Fibroblast of lung (primary cell): ENCODE measurements at regions not wholly inside any gene's neighbourhood (a gene's known extent, or its start where the extent isn't known, plus 50 kb on each side); places are given as distances from the start of the nearest gene placed in this dataset.

ENCODE experiments used
- EZH2 ChIP-seq: IDR thresholded peaks from 2 replicates; pipeline ENCODE4 v1.5.1; 2012; ENCODE audit warnings: low read length, control low read depth, mild to moderate bottlenecking; ENCODE audit errors: missing control alignments
- TF ChIP-seq, protein P1 (sequence below), 2 donors: IDR thresholded peaks in 1 of 2; conservative IDR thresholded peaks in 1 of 2; 1 replicate in 1 of 2; 2 replicates in 1 of 2; pipeline ENCODE4 v1.5.1; 2011 to 2012; ENCODE audit warnings: low read length in 2 of 2, control low read depth in 1 of 2, inconsistent platforms in 1 of 2, low read depth in 1 of 2, mild to moderate bottlenecking in 1 of 2

DNA sequence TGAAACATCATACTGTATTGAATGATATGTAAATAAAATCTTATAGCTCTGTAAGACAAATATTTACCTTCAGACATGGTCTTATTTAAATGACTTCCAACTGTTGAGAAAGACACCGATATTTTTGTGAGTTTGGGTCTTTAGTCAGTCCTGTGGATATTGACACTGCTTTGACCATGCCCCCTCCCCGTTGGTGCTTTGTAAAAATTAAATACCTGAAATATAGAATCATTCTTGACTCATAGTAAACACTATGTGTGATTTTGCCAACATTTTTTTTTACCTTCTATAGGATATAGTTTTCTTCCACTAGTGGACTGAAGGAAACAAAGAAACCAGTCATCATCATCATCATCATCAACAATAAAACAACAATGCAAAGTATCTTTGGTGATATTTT is 114.3 kb upstream of the HS3ST1 start:
- TF ChIP-seq, protein P1, sequence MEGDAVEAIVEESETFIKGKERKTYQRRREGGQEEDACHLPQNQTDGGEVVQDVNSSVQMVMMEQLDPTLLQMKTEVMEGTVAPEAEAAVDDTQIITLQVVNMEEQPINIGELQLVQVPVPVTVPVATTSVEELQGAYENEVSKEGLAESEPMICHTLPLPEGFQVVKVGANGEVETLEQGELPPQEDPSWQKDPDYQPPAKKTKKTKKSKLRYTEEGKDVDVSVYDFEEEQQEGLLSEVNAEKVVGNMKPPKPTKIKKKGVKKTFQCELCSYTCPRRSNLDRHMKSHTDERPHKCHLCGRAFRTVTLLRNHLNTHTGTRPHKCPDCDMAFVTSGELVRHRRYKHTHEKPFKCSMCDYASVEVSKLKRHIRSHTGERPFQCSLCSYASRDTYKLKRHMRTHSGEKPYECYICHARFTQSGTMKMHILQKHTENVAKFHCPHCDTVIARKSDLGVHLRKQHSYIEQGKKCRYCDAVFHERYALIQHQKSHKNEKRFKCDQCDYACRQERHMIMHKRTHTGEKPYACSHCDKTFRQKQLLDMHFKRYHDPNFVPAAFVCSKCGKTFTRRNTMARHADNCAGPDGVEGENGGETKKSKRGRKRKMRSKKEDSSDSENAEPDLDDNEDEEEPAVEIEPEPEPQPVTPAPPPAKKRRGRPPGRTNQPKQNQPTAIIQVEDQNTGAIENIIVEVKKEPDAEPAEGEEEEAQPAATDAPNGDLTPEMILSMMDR (conservative IDR thresholded peaks at IDR 0.05 in 1 of 2, IDR thresholded peaks at IDR 0.05 in 1 of 2; ENCODE audit: low read depth in 1 of 2, low read length in 2 of 2): no peak
- TF ChIP-seq EZH2: no peak
